ENCODE measurements at regions not wholly inside any gene's neighbourhood (a gene's known extent, or its start where the extent isn't known, plus 50 kb on each side); places are given as distances from the start of the nearest gene placed in this dataset.

GRCh38 chr3:187822402-187822801 is 77.1 kb upstream of the BCL6 start:
- TF ChIP-seq POLR2AphosphoS5 (IDR thresholded peaks at IDR 0.05) (no peak), CTCF (IDR thresholded peaks at IDR 0.05 in 8 of 11, conservative IDR thresholded peaks at IDR 0.05 in 3 of 11) (no peak), POLR2A (IDR thresholded peaks at IDR 0.05) (no peak)

Data from spleen (tissue), 7 donors.